A204.1 (cell line): ENCODE measurements at regions not wholly inside any gene's neighbourhood (a gene's known extent, or its start where the extent isn't known, plus 50 kb on each side); places are given as distances from the start of the nearest gene placed in this dataset.
"Not testable (repeated sequence)": the region's sequence is repeated elsewhere in the genome, so short reads cannot be mapped to it uniquely, and the experiment has no call there.

ENCODE experiments used
- FAIRE-seq: peaks from 2 replicates; lab custom pipeline; 2012; peaks lifted over from hg19 to GRCh38; lab: Jason Lieb, UNC

DNA sequence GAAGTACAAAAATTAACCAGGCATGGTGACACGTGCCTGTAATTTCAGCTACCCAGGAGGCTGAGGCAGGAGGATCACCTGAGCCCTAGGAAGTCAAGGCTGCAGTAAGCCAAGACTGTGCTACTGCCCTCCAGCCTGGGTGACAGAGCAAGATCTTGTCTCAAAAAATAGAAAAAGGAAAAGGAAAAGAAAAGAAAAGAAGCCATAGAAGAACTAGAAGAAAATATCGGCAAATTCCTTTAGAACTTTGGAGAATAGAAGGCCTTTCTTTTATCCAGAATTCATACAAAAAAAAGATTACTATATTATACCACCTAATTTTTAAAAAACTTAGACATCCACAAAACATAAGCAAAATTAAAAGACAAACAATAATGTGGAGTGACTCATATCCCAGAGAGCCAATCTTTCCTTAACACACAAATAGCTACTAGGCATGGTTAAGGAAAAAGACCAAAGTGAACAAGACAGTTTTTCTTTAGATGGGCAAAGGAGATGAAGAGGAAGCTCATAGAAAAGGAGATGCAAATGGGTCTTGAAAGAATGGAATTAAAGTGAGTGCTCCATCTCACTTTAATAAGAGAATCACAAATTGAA is 251.1 kb upstream of the IRF2BP2 start:
- no peak for FAIRE-seq

GRCh38 chr1:234858722-234859121 is 248.7 kb upstream of the IRF2BP2 start:
- FAIRE-seq: no peak

DNA sequence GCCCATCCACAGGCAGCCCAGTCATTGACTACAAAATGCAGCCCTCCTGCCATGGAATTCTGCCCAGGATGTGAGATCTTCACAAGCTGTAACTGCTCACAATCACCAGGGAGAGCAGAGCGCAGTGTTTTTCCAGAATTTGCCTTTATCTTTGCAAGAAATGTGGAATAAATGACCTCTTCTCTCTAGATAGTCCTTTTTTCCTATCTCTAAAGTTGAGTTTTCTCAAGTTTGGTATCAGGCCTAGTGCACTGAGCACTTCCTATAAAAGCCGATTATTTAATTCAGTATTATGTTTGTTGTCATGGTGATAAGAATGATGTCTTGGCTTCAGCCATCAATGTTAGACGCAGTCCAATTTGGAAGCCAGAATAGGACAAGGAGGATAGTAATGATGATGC is 246.9 kb upstream of the IRF2BP2 start:
- no peak for FAIRE-seq

GRCh38 chr1:234855851-234856250 is 245.9 kb upstream of the IRF2BP2 start:
- no peak for FAIRE-seq

- FAIRE-seq: no peak
These were observed 244.7 kb upstream of the IRF2BP2 start for GRCh38 chr1:234854645-234855039.

GRCh38 chr1:234853906-234854644 is 244.1 kb upstream of the IRF2BP2 start:
- FAIRE-seq: no peak

- FAIRE-seq: no peak
These were observed 242.7 kb upstream of the IRF2BP2 start for GRCh38 chr1:234852659-234853058.

- FAIRE-seq: no peak
These were observed 241.8 kb upstream of the IRF2BP2 start for GRCh38 chr1:234851450-234852438.

- FAIRE-seq: no peak
These were observed 239.9 kb upstream of the IRF2BP2 start for GRCh38 chr1:234849832-234850231.

GRCh38 chr1:234848972-234849649 is 239.1 kb upstream of the IRF2BP2 start:
- no peak for FAIRE-seq

DNA sequence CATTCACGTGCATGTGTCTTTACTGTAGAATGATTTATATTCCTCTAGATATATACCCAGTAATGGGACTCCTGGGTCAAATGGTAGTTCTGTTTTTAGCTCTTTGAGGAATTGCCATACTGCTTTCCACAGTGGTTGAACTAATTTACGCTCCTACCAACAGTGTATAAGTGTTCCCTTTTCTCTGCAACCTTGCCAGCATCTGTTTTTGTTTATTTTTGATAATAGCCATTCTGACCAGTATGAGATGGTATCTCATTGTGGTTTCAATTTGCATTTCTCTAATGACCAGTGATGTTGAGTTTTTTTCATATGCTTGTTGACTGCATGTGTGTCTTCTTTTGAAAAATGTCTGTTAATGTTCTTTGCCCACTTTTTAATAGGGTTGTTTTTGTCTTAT is 236.8 kb upstream of the IRF2BP2 start:
- not testable (repeated sequence) for FAIRE-seq

GRCh38 chr1:234845836-234846235 is 235.9 kb upstream of the IRF2BP2 start:
- FAIRE-seq: no peak

DNA sequence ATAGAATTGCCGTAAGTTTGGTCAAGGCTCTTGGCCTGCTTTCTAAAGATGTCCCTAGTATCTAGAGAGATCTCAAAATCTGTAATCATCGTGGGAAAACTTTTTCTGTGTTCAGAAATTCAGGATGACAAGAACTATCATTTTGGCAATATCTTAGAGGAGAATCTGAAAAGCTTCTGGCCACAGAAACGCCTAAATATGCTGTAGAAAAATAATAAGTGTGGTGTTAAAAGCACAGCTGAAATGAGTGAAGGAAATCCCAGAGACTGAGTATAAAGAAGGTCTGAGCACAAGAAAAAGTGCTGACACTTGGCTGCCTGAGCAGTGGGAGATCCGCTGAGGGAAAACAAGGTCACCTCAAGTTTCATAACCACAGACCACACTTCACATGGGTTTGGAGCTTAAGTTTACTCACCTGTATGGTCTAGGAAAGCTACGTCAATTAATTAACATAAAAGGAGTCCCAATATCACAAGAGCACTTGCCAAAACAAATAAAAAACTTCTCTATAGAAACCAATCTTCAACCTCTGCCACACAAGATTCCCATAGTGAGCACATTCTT is 235.2 kb upstream of the IRF2BP2 start:
- no peak for FAIRE-seq

DNA sequence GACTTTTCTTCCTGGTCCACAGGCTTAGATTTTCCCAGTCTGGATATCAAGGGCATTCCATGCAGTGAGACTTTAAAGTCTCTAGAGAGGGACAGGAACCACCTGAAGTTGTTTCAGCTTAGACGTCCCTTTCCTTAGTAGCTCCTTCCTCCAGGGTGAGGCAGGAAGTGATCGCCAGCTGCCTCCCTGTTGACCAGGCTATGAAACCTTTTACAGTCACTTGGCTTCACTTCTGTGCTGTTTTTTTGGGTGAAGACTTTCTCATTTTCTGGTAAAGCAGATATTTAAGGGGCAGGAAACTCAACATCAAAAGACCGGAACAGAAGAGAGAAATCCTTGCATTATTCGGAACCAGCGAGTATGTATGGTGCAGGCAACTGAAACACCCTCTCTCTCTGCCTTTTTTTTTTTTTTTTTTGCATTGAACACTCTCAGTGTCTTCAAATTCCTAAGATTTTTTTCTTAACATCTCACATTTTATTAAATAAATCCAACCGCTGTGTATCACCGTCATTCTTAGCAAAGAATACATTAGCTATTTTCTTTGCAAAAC is 234.6 kb upstream of the IRF2BP2 start:
- FAIRE-seq: no peak

DNA sequence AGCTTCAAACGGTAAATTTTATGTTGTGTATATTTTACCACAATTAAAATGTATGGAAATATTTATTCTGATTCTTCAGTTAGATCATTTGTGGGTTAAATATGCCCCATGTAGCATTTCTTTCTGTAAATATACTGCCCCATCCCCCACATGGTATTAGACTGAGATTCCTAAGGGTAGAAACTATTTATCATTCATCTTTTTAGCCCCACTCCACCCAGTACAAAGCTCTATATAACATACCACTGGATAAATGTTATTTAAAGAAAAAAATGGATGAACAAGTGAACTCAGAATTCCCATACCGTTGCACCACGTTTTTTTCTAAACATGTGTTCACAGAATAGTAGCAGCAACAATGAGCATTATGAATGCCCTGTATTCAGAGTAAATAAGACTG is 234.0 kb upstream of the IRF2BP2 start:
- FAIRE-seq: no peak

DNA sequence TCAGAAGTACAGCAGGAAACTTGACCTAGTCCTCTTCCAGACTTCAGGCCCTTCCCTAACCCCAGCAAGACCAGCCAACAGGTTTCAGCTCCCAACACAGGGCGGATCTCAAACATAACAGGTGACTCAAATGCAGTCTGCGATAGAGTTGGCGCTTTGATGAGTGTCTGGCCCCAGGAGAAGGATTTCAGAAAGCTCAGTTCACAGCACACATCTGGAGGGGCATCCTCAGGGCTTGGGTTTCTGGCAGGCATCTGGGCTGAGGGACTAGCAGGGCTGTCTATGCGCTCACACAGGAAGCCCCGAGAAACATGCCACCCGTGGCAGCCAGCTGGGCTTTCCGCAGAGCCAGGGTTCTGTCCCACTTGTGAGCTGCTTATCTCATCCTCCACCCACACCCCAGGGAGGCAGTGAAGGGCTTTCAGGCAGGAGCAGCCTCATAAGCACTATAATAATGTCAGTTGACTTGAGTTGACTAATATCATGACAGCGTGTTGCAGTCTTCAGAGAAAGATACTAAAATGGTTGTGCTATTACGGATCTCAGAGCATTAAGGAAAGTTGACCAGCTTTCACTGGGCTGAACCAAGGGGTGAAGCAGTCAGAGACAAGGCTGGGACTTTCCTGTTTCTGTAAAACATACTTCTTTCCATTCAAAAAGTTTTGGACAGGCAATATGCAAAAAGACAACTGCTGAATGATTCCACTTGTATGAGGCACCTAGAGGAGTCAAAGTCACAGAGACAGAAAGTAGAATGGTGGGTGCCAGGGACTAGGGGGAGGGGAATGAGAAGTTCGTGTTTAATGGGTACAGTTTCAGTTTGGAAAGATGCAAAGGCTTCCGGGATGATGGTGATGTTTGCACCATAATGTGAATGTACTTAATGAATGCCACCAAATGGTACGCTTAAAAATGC is 233.0 kb upstream of the IRF2BP2 start:
- FAIRE-seq: no peak

GRCh38 chr1:234841710-234842231 is 231.8 kb upstream of the IRF2BP2 start:
- no peak for FAIRE-seq

GRCh38 chr1:234841281-234841680 is 231.3 kb upstream of the IRF2BP2 start:
- no peak for FAIRE-seq

DNA sequence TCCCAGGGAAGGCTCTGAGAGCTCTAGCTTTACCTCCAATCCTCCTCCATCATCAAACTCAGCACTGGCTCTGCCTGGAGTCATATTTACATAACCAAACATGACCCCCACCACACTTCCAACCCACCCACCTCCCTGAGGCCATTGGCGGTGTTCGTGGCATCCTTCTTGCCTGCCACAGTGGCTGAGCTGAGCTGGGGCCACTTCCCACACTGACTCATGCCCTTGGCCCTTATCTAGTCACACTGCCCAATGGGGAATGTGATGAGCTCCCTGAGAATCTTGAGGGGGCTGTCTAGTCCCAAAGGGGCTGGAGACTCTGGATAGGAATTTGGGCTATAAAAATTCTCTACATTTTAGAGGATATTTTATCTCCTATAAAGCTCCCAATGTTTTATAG is 230.9 kb upstream of the IRF2BP2 start:
- no peak for FAIRE-seq

DNA sequence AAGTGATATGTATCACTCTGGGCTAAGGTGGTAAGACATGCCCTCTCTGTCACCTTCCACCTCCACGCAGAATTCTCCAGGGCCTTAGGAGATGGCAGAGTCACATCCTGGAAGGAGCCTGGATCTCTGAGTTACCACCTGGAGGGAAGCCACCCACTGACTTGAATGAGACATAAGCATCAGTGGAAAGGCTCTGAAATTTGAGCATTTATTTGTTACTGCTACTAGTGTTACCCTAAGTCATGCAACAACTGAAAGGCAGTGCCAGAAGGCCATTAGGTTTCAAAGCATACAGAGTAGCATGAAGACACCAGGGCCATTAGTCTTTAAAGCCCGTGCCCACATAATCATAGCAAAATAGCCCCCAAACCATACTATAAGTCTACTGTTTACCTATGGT is 230.3 kb upstream of the IRF2BP2 start:
- FAIRE-seq: no peak
